Iris pigment epithelial cell (primary cell): ENCODE measurements at regions not wholly inside any gene's neighbourhood (a gene's known extent, or its start where the extent isn't known, plus 50 kb on each side); places are given as distances from the start of the nearest gene placed in this dataset.
A peak's percentile ranks its signal among the peaks of the same experiment; 100 is the strongest.

Source experiments
- DNase-seq: peaks from one replicate; pipeline ENCODE4 v3.0.0-alpha.2; 2011; ENCODE audit warnings: low read depth

GRCh38 chr12:27382924-27383323, 50.3 kb downstream of the BMAL2 start:
- no peak for DNase-seq

DNA sequence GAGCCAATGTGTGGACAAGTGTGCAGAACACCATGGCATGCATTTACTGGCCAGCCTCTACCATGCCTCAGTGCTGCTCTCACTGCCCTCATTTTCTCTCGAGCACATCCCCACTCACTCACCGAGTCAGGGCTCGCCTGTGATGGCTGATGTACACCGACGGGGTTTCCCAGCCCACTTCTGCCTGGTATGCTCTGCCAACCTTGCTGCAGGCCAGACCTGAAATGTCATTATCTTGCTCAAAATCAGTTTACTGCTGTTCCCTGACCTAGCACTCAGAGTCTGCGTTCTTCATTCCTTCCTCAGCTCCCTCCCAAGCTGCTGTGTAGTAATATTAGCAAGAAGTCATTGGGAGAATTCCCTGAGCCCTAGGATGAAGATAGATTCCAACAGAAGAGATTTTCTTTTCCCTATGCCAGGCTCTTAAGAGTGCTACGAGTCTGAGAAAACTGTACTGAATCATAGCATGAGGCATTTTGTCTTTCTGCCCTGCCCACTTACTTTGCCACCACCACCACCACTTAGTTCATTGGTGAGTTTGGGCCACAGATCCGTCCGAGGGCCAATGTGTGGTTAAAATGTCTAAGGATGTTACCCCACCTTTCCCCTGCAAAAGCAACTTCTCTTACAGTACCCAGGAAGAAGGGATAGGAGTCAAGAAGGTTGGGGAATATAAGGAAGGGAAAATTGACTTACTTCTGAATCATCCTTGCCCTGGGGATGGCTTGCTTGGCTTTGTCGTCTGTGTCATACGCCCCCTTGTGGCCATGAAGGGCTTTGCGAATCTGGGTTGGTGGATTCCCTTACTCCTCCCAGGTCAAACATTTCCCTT, 51.0 kb downstream of the BMAL2 start:
- peak; percentile 86 for DNase-seq

DNA sequence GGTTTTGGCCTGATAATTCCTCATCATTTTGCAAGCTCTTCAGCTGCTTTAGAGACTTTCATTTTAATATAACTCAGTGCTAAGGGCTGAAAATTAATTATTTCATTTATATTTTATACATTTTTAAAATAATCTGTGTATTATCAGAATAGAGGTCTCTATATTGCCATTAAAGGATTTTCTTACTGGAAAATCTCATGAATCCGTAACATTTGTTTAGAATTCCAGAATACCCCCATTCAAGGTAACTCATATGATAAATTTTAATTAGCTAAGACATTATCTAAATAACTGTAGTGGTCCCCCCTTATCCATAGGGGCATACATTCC, 51.6 kb downstream of the BMAL2 start:
- no peak for DNase-seq

GRCh38 chr12:27385766-27386564, 53.3 kb downstream of the BMAL2 start:
- DNase-seq, result no peak

- no peak for DNase-seq
Observed at GRCh38 chr12:27387473-27387872, 54.8 kb downstream of the BMAL2 start.

- DNase-seq, result no peak
Observed at GRCh38 chr12:27388650-27389049, 56.0 kb downstream of the BMAL2 start.

DNA sequence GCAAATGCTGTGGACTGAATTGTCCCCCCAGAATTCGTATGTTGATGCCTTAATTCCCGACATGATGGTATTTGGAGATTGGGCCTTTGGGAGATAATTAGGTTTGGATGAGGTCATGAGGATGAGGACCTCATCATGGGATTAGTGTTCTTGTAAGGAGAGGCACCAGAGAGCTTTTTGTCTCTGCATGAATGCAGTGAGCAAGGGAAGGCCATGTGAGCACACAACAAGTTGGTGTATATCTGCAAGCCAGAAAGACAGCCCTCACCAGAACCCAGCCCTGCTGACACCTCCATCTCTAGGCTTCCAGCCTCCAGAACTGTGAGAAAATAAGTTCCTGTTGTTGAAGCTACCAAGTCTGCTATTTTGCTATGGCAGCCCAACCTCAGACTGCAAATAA, 51.9 kb upstream of the SMCO2 start:
- DNase-seq, result no peak

DNA sequence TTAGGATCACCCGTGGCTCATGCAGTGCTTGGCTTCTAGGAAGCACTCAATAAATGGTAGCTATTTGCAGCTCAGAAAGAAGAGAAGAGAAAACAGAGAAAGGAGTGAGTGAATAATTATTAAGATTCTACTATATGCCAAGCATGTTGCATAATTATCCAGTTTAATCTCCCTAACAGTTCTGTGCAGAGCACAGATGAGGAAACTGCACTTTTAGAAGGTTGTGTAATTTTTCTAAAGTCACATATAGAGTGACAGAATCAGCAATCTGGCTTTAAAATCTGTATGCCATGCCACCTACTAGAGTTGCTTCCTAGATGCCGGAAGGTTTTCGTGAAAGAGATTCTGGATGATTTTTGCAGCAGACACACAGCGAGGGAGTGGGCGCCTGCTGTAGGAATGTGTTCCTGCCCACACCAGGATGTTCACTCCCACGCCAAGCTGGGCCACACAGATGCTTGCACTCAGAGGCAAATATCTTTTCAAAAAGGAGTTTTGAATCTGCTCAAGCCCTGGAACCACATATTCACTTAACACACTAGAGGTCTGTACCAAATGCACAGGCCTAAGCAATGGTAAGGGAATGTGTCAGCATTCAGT, 50.2 kb upstream of the SMCO2 start:
- no peak for DNase-seq
